K562 (cell line): ENCODE measurements at regions not wholly inside any gene's neighbourhood (a gene's known extent, or its start where the extent isn't known, plus 50 kb on each side); places are given as distances from the start of the nearest gene placed in this dataset.

Source experiments
- E2F4 ChIP-seq: sonication (generic); formaldehyde crosslinking; IDR thresholded peaks from 2 replicates; pipeline ENCODE4 v1.8.0; 2022; ENCODE audit warnings: mild to moderate bottlenecking, low read depth, missing genetic modification reagents
- HOXB6 ChIP-seq: fragments of 250-450 bp; sonication (Bioruptor Pico); IDR thresholded peaks from 2 replicates; pipeline ENCODE4 v1.5.1; 2022; ENCODE audit warnings: mild to moderate bottlenecking, borderline replicate concordance
- LCOR ChIP-seq: sonication (generic); formaldehyde crosslinking; IDR thresholded peaks from 2 replicates; pipeline ENCODE4 v1.8.0; 2022; ENCODE audit warnings: mild to moderate bottlenecking, missing genetic modification reagents
- MED1 ChIP-seq: sonication (generic); formaldehyde crosslinking; IDR thresholded peaks from 2 replicates; pipeline ENCODE4 v1.8.1; 2023; ENCODE audit warnings: missing genetic modification reagents, borderline replicate concordance
- MITF ChIP-seq: IDR thresholded peaks from 2 replicates; pipeline ENCODE4 v1.6.1; 2014; ENCODE audit warnings: antibody characterized with exemption
- NCOA2 ChIP-seq, 2 experiments: fragments of 450-650 bp; IDR thresholded peaks; 2 replicates each; pipeline ENCODE4 v1.6.1; 2018; ENCODE audit warnings: mild to moderate bottlenecking in 2 of 2, moderate library complexity in 1 of 2; ENCODE audit not compliant: partially characterized antibody in 2 of 2
- PRMT5 ChIP-seq: sonication (generic); formaldehyde crosslinking; IDR thresholded peaks from 2 replicates; pipeline ENCODE4 v1.5.0; 2020; ENCODE audit warnings: missing genetic modification reagents
- PRPF4 ChIP-seq: fragments of 200-400 bp; formaldehyde crosslinking; IDR thresholded peaks from one replicate; pipeline ENCODE4 v1.6.1; 2017; ENCODE audit warnings: low read length, low read depth, mild to moderate bottlenecking; ENCODE audit not compliant: insufficient read depth, poor library complexity, severe bottlenecking
- RFX1 ChIP-seq: fragments of 450-650 bp; IDR thresholded peaks from 2 replicates; pipeline ENCODE4 v1.6.1; 2016; ENCODE audit warnings: mild to moderate bottlenecking, moderate library complexity
- RFX7 ChIP-seq: fragments of 250-450 bp; sonication (Bioruptor Pico); IDR thresholded peaks from 2 replicates; pipeline ENCODE4 v1.5.1; 2021; ENCODE audit warnings: mild to moderate bottlenecking
- SMARCA5 ChIP-seq: fragments of 450-650 bp; IDR thresholded peaks from 2 replicates; pipeline ENCODE4 v1.6.1; 2016
- SNAPC5 ChIP-seq: fragments of 250-450 bp; sonication (Bioruptor Pico); IDR thresholded peaks from 2 replicates; pipeline ENCODE4 v1.8.0; 2021; ENCODE audit warnings: moderate library complexity, mild to moderate bottlenecking, inconsistent platforms
- THRA ChIP-seq: fragments of 450-650 bp; IDR thresholded peaks from 2 replicates; pipeline ENCODE4 v1.6.1; 2017; ENCODE audit warnings: mild to moderate bottlenecking, moderate library complexity
- U2AF1 ChIP-seq: fragments of 200-400 bp; formaldehyde crosslinking; optimal IDR thresholded peaks from 2 replicates; pipeline ENCODE3; 2017; ENCODE audit warnings: mild to moderate bottlenecking, low read depth, low read length, moderate library complexity
- ZBTB2 ChIP-seq: fragments of 450-650 bp; IDR thresholded peaks from 2 replicates; pipeline ENCODE4 v1.6.1; 2016; ENCODE audit warnings: antibody characterized with exemption
- ZBTB34 ChIP-seq: fragments of 250-450 bp; sonication (Bioruptor Pico); IDR thresholded peaks from 2 replicates; pipeline ENCODE4 v1.8.0; 2021; ENCODE audit warnings: mild to moderate bottlenecking, moderate library complexity
- ZBTB9 ChIP-seq: fragments of 450-650 bp; formaldehyde crosslinking; IDR thresholded peaks from 2 replicates; pipeline ENCODE4 v1.4.0; 2020; ENCODE audit warnings: mild to moderate bottlenecking, moderate library complexity
- ZFX ChIP-seq: sonication (generic); formaldehyde crosslinking; IDR thresholded peaks from 2 replicates; pipeline ENCODE4 v1.8.0; 2022; ENCODE audit warnings: mild to moderate bottlenecking, missing genetic modification reagents, moderate library complexity
- ZNF184 ChIP-seq: sonication (generic); formaldehyde crosslinking; IDR thresholded peaks from 2 replicates; pipeline ENCODE4 v1.5.0; 2020; ENCODE audit warnings: missing genetic modification reagents
- ZNF224 ChIP-seq: sonication (generic); formaldehyde crosslinking; IDR thresholded peaks from 2 replicates; pipeline ENCODE4 v1.8.0; 2022; ENCODE audit warnings: mild to moderate bottlenecking, missing genetic modification reagents
- ZNF316 ChIP-seq: fragments of 450-650 bp; IDR thresholded peaks from 2 replicates; pipeline ENCODE4 v1.6.1; 2016
- ZNF324 ChIP-seq: fragments of 250-450 bp; sonication (Bioruptor Pico); IDR thresholded peaks from 2 replicates; pipeline ENCODE4 v1.4.0; 2020; ENCODE audit warnings: mild to moderate bottlenecking
- ZNF766 ChIP-seq: fragments of 200-800 bp; sonication (Bioruptor generic); conservative IDR thresholded peaks from 2 replicates; pipeline ENCODE4 v1.6.1; 2016; ENCODE audit warnings: missing genetic modification characterization, missing compliant biosample characterization

- TF ChIP-seq RFX7 (CRISPR knock-in tag) (no peak), PRMT5 (CRISPR knock-in tag) (no peak), E2F4 (CRISPR knock-in tag) (no peak), ZNF324 (CRISPR knock-in tag) (no peak), MED1 (CRISPR knock-in tag) (no peak), ZNF766 (CRISPR knock-in tag) (peak; percentile 81), ZNF224 (no peak), MITF (no peak), ZFX (no peak; the same call in 1 of the 2 replicates), ZNF316 (no peak), PRPF4 (no peak), THRA (no peak), ZNF184 (CRISPR knock-in tag) (no peak), SMARCA5 (no peak), HOXB6 (no peak), ZBTB9 (CRISPR knock-in tag) (no peak), SNAPC5 (CRISPR knock-in tag) (no peak), ZBTB2 (no peak), RFX1 (peak; percentile 95), NCOA2 (IDR thresholded peaks at IDR 0.05; ENCODE audit: partially characterized antibody in 2 of 2) (no peak), U2AF1 (no peak), ZBTB34 (CRISPR knock-in tag) (no peak), LCOR (CRISPR knock-in tag) (no peak)
Observed at GRCh38 chr11:95415837-95416304, 184.9 kb upstream of the SESN3 start (continued).
